ENCODE measurements at regions not wholly inside any gene's neighbourhood (a gene's known extent, or its start where the extent isn't known, plus 50 kb on each side); places are given as distances from the start of the nearest gene placed in this dataset.
"Not testable (repeated sequence)": the region's sequence is repeated elsewhere in the genome, so short reads cannot be mapped to it uniquely, and the experiment has no call there.

DNA sequence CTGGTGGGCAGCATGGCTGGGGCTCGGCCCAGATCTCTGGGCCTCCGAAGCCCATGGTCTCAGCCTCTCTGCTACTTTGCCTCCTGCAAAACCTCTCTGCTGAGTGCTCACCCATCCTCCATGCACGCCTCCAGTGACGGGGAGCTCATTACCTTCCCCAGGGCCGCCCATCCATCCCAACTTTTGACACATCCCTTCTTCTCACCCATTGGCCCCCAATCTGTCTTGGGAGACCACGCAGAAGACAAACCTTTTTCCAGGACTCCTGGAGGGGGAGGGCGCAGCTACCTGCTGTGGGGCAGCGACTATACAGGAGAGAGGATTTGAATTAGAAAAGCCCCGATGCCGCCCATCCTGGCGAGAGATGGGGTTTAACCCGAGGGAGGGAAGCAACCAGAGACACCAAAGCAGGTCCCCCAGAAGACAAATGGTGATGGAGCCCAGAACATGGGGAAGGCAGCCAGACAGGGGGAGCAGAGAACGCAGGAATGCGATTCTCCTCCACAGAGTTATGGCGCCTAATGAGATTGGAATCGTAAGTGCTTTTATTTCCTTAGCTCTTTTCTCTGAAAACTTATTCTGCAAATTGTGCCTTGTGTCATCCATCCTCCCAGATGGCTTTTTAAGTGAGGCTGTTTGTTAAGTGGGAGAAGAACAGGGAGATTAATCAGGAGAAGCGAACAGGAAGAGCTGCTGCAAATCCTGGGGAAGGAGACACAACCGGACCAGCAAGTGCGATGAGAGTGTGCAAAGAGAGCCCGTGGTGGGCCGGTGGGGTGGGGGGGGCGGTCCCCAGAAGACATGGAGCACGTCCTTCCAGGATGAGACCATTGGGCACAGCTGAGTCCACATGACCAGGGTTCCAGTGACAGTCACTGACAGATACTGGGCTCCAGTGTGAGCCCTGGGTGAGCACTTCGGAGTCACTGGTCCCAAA, 623.5 kb downstream of the MATN1 start:
- H3K4me3 Mint-ChIP-seq: no peak overlapping the region
- peaks cover 5% of the 10 kb centered on the region for H3K9me3 Mint-ChIP-seq
- no peaks in the 10 kb centered on the region for H3K4me1 ChIP-seq (ENCODE audit: control insufficient read depth, insufficient read depth, low read length)
- no peak overlapping the region for H3K9ac ChIP-seq (ENCODE audit: extremely low read depth, low read length, poor library complexity, severe bottlenecking)
- TF ChIP-seq, protein P1, sequence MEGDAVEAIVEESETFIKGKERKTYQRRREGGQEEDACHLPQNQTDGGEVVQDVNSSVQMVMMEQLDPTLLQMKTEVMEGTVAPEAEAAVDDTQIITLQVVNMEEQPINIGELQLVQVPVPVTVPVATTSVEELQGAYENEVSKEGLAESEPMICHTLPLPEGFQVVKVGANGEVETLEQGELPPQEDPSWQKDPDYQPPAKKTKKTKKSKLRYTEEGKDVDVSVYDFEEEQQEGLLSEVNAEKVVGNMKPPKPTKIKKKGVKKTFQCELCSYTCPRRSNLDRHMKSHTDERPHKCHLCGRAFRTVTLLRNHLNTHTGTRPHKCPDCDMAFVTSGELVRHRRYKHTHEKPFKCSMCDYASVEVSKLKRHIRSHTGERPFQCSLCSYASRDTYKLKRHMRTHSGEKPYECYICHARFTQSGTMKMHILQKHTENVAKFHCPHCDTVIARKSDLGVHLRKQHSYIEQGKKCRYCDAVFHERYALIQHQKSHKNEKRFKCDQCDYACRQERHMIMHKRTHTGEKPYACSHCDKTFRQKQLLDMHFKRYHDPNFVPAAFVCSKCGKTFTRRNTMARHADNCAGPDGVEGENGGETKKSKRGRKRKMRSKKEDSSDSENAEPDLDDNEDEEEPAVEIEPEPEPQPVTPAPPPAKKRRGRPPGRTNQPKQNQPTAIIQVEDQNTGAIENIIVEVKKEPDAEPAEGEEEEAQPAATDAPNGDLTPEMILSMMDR (conservative IDR thresholded peaks at IDR 0.05): no peak
- no peak for DNase-seq
- no peaks in the 10 kb centered on the region for H3K27me3 ChIP-seq (ENCODE audit: control insufficient read depth, insufficient read depth, low read length, poor library complexity, severe bottlenecking)
- peaks cover 6% of the 10 kb centered on the region for H3K27me3 Mint-ChIP-seq (ENCODE audit: insufficient read depth)
- H3K36me3 ChIP-seq (ENCODE audit: control insufficient read depth, insufficient read depth, low read length): no peaks in the 10 kb centered on the region
- no peaks in the 10 kb centered on the region for H3K36me3 Mint-ChIP-seq (ENCODE audit: low read depth)
- no peaks in the 10 kb centered on the region for H3K4me1 Mint-ChIP-seq
- H3K9me3 ChIP-seq (ENCODE audit: control insufficient read depth, low read length): no peaks in the 10 kb centered on the region
- H3K27ac Mint-ChIP-seq: no peak overlapping the region
- no peak overlapping the region for H3K27ac ChIP-seq (ENCODE audit: low read depth, low read length)
- WGBS, 2 experiments (ENCODE audit: insufficient coverage in 1 of 2, insufficient read length in 1 of 2): 81 to 89% methylated on average over 16 to 24 of the region's 24 CpGs
- no peak overlapping the region for H3K4me3 ChIP-seq (ENCODE audit: low read length)

DNA sequence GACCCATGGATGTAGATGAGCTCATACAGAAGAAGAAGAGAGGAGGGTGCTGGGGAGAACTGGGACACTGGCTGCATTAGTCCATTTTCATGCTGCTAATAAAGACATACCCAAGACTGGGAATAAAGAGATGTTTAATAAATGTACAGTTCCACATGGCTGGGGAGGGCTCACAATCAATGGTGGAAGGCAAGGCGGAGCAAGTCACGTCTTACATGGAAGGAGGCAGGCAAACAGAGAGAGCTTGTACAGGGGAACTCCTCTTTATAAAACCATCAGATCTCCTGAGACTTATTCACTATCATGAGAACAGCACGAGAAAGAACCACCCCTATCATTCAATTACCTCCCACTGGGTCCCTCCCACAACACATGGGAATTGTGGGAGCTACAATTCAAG, 625.5 kb downstream of the MATN1 start:
- H3K36me3 Mint-ChIP-seq (ENCODE audit: low read depth): not testable (repeated sequence)

DNA sequence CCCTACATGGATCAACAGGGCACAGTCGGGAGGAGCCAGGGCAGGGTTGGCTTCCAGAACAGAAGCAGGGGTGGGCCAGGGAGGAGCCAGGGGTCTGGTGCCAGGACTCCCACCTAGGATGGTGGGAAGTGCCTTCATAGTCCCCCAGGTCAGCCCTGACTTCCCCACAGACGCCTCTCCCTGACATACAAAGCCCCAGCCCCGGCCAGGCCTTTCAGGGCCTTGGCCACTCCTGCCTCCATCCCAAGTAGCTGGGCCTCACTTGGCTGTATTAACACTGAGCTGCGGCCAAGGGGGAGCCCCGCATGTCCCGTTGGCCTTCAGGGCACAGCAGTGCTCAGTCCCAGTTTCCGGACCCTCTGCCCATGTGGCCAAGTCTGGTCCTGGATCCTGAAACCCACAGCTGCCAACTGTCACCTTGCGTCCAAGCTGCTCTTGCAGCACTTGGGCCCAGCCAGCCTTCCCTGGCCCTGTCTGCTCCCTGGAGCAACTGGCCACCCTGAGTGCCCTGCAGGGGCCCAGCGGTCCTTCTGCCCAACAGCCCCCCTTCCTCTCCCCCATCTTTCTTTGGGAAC, 627.8 kb downstream of the MATN1 start:
- Mint-ChIP-seq H3K4me3 (no peak overlapping the region), H3K9me3 (peaks cover 36% of the 10 kb centered on the region), H3K36me3 (ENCODE audit: low read depth) (no peaks in the 10 kb centered on the region), H3K27ac (no peak overlapping the region), H3K4me1 (no peaks in the 10 kb centered on the region), H3K27me3 (ENCODE audit: insufficient read depth) (peaks cover 13% of the 10 kb centered on the region)
- TF ChIP-seq, protein P1 (conservative IDR thresholded peaks at IDR 0.05): no peak
- H3K9me3 ChIP-seq (ENCODE audit: control insufficient read depth, low read length): peaks cover 20% of the 10 kb centered on the region
- no peaks in the 10 kb centered on the region for H3K4me1 ChIP-seq (ENCODE audit: control insufficient read depth, insufficient read depth, low read length)
- H3K4me3 ChIP-seq (ENCODE audit: low read length): no peak overlapping the region
- 94 to 100% methylated on average over 2 to 9 of the region's 9 CpGs for WGBS, 2 experiments (ENCODE audit: insufficient coverage in 1 of 2, insufficient read length in 1 of 2)
- H3K27ac ChIP-seq (ENCODE audit: low read depth, low read length): no peak overlapping the region
- no peak for DNase-seq
- H3K9ac ChIP-seq (ENCODE audit: extremely low read depth, low read length, poor library complexity, severe bottlenecking): no peak overlapping the region
- no peaks in the 10 kb centered on the region for H3K36me3 ChIP-seq (ENCODE audit: control insufficient read depth, insufficient read depth, low read length)
- no peaks in the 10 kb centered on the region for H3K27me3 ChIP-seq (ENCODE audit: control insufficient read depth, insufficient read depth, low read length, poor library complexity, severe bottlenecking)

More for the DNA sequence above, 625.5 kb downstream of the MATN1 start:
- H3K4me1 ChIP-seq (ENCODE audit: control insufficient read depth, insufficient read depth, low read length); H3K27ac Mint-ChIP-seq; H3K4me3 ChIP-seq (ENCODE audit: low read length); H3K4me3 Mint-ChIP-seq; DNase-seq; H3K27ac ChIP-seq (ENCODE audit: low read depth, low read length); H3K9me3 ChIP-seq (ENCODE audit: control insufficient read depth, low read length); H3K4me1 Mint-ChIP-seq; H3K36me3 ChIP-seq (ENCODE audit: control insufficient read depth, insufficient read depth, low read length); H3K9ac ChIP-seq (ENCODE audit: extremely low read depth, low read length, poor library complexity, severe bottlenecking); H3K27me3 ChIP-seq (ENCODE audit: control insufficient read depth, insufficient read depth, low read length, poor library complexity, severe bottlenecking); H3K27me3 Mint-ChIP-seq (ENCODE audit: insufficient read depth): not testable (repeated sequence)
- 90 to 100% methylated on average over 2 to 3 of the region's 3 CpGs for WGBS, 2 experiments (ENCODE audit: insufficient coverage in 1 of 2, insufficient read length in 1 of 2)
- H3K9me3 Mint-ChIP-seq: peaks cover 15% of the 10 kb centered on the region

Data from endodermal cell (in vitro differentiated cells).